ENCODE measurements at regions not wholly inside any gene's neighbourhood (a gene's known extent, or its start where the extent isn't known, plus 50 kb on each side); places are given as distances from the start of the nearest gene placed in this dataset.

GRCh38 chr10:44280226-44281014 is 104.5 kb downstream of the CXCL12 start:
- TF ChIP-seq CTCF (IDR thresholded peaks at IDR 0.05) (no peak), POLR2AphosphoS5 (IDR thresholded peaks at IDR 0.05) (no peak), POLR2A (IDR thresholded peaks at IDR 0.05; ENCODE audit: low read depth) (no peak)
